ENCODE measurements at regions not wholly inside any gene's neighbourhood (a gene's known extent, or its start where the extent isn't known, plus 50 kb on each side); places are given as distances from the start of the nearest gene placed in this dataset.

DNA sequence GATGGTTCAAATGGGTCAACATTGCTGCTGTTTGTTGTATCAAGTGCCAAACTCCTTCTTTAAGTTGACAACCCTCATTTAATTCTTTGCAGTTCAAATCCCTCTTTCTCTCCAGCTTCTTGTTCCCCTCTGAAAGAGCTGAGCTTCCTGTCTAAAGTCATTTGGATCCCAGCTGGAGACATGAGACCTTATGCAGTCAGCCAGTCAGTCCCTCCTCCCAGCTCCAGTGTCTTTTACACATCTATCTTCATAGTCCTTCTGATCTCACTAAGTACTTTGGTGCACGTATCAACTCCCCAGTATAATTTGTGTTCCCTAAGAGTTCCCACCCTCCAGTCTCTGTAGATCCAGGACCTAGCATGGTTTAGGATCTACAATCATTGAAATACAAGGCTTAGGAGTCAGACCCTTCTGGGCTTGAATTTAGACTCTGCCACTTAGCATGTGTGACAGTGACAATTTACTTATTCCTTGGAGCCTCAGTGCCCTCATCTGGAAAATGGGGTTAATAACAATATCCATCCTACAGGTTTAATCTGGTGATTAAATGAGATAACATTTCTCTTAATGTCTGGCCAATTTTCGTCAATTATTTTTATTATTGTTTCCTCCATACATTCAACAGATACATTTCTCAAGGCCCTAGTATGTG lies 102.8 kb upstream of the SEMA6D start:
- no peak for TF ChIP-seq SP1 (IDR thresholded peaks at IDR 0.05; ENCODE audit: low read depth, low read length)
- TF ChIP-seq SRF (IDR thresholded peaks at IDR 0.05; ENCODE audit: low read depth in 2 of 2, low read length in 2 of 2), result no peak
- TF ChIP-seq, protein P1, sequence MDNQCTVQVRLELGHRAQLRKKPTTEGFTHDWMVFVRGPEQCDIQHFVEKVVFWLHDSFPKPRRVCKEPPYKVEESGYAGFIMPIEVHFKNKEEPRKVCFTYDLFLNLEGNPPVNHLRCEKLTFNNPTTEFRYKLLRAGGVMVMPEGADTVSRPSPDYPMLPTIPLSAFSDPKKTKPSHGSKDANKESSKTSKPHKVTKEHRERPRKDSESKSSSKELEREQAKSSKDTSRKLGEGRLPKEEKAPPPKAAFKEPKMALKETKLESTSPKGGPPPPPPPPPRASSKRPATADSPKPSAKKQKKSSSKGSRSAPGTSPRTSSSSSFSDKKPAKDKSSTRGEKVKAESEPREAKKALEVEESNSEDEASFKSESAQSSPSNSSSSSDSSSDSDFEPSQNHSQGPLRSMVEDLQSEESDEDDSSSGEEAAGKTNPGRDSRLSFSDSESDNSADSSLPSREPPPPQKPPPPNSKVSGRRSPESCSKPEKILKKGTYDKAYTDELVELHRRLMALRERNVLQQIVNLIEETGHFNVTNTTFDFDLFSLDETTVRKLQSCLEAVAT (IDR thresholded peaks at IDR 0.05), result no peak
- no peak for TF ChIP-seq BMI1 (IDR thresholded peaks at IDR 0.05; ENCODE audit: borderline replicate concordance)
- TF ChIP-seq POLR2A (IDR thresholded peaks at IDR 0.05; ENCODE audit: low read depth, low read length), result no peak
- TF ChIP-seq, protein P2, sequence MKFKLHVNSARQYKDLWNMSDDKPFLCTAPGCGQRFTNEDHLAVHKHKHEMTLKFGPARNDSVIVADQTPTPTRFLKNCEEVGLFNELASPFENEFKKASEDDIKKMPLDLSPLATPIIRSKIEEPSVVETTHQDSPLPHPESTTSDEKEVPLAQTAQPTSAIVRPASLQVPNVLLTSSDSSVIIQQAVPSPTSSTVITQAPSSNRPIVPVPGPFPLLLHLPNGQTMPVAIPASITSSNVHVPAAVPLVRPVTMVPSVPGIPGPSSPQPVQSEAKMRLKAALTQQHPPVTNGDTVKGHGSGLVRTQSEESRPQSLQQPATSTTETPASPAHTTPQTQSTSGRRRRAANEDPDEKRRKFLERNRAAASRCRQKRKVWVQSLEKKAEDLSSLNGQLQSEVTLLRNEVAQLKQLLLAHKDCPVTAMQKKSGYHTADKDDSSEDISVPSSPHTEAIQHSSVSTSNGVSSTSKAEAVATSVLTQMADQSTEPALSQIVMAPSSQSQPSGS (IDR thresholded peaks at IDR 0.05; ENCODE audit: low read length), result no peak
- no peak for TF ChIP-seq CBFB (IDR thresholded peaks at IDR 0.05; ENCODE audit: low read depth)
- TF ChIP-seq, protein P3, sequence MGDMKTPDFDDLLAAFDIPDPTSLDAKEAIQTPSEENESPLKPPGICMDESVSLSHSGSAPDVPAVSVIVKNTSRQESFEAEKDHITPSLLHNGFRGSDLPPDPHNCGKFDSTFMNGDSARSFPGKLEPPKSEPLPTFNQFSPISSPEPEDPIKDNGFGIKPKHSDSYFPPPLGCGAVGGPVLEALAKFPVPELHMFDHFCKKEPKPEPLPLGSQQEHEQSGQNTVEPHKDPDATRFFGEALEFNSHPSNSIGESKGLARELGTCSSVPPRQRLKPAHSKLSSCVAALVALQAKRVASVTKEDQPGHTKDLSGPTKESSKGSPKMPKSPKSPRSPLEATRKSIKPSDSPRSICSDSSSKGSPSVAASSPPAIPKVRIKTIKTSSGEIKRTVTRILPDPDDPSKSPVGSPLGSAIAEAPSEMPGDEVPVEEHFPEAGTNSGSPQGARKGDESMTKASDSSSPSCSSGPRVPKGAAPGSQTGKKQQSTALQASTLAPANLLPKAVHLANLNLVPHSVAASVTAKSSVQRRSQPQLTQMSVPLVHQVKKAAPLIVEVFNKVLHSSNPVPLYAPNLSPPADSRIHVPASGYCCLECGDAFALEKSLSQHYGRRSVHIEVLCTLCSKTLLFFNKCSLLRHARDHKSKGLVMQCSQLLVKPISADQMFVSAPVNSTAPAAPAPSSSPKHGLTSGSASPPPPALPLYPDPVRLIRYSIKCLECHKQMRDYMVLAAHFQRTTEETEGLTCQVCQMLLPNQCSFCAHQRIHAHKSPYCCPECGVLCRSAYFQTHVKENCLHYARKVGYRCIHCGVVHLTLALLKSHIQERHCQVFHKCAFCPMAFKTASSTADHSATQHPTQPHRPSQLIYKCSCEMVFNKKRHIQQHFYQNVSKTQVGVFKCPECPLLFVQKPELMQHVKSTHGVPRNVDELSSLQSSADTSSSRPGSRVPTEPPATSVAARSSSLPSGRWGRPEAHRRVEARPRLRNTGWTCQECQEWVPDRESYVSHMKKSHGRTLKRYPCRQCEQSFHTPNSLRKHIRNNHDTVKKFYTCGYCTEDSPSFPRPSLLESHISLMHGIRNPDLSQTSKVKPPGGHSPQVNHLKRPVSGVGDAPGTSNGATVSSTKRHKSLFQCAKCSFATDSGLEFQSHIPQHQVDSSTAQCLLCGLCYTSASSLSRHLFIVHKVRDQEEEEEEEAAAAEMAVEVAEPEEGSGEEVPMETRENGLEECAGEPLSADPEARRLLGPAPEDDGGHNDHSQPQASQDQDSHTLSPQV (IDR thresholded peaks at IDR 0.05), result no peak
- TF ChIP-seq, protein P4, sequence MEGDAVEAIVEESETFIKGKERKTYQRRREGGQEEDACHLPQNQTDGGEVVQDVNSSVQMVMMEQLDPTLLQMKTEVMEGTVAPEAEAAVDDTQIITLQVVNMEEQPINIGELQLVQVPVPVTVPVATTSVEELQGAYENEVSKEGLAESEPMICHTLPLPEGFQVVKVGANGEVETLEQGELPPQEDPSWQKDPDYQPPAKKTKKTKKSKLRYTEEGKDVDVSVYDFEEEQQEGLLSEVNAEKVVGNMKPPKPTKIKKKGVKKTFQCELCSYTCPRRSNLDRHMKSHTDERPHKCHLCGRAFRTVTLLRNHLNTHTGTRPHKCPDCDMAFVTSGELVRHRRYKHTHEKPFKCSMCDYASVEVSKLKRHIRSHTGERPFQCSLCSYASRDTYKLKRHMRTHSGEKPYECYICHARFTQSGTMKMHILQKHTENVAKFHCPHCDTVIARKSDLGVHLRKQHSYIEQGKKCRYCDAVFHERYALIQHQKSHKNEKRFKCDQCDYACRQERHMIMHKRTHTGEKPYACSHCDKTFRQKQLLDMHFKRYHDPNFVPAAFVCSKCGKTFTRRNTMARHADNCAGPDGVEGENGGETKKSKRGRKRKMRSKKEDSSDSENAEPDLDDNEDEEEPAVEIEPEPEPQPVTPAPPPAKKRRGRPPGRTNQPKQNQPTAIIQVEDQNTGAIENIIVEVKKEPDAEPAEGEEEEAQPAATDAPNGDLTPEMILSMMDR (IDR thresholded peaks at IDR 0.05 in 2 of 3, conservative IDR thresholded peaks at IDR 0.05 in 1 of 3; ENCODE audit: control insufficient read depth in 2 of 3, extremely low read depth in 1 of 3, insufficient read depth in 1 of 3, low read depth in 3 of 3, low read length in 3 of 3), result no peak
- no peak for TF ChIP-seq ZNF217 (IDR thresholded peaks at IDR 0.05)
- no peak for TF ChIP-seq CREB1 (IDR thresholded peaks at IDR 0.05; ENCODE audit: low read depth)
- no peak for TF ChIP-seq SREBF1 (IDR thresholded peaks at IDR 0.05; ENCODE audit: low read length)
- TF ChIP-seq RBBP5 (conservative IDR thresholded peaks at IDR 0.05), result no peak
- TF ChIP-seq, protein P5, sequence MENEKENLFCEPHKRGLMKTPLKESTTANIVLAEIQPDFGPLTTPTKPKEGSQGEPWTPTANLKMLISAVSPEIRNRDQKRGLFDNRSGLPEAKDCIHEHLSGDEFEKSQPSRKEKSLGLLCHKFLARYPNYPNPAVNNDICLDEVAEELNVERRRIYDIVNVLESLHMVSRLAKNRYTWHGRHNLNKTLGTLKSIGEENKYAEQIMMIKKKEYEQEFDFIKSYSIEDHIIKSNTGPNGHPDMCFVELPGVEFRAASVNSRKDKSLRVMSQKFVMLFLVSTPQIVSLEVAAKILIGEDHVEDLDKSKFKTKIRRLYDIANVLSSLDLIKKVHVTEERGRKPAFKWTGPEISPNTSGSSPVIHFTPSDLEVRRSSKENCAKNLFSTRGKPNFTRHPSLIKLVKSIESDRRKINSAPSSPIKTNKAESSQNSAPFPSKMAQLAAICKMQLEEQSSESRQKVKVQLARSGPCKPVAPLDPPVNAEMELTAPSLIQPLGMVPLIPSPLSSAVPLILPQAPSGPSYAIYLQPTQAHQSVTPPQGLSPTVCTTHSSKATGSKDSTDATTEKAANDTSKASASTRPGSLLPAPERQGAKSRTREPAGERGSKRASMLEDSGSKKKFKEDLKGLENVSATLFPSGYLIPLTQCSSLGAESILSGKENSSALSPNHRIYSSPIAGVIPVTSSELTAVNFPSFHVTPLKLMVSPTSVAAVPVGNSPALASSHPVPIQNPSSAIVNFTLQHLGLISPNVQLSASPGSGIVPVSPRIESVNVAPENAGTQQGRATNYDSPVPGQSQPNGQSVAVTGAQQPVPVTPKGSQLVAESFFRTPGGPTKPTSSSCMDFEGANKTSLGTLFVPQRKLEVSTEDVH (IDR thresholded peaks at IDR 0.05; ENCODE audit: low read depth, partially characterized antibody), result no peak

All from GM12878 (cell line).